ENCODE measurements at regions not wholly inside any gene's neighbourhood (a gene's known extent, or its start where the extent isn't known, plus 50 kb on each side); places are given as distances from the start of the nearest gene placed in this dataset.

- Histone ChIP-seq H3K36me3 (no peaks in the 10 kb centered on the region), H3K9me3 (no peaks in the 10 kb centered on the region), H3K27me3 (peaks cover 0 to 7% of the 10 kb centered on the region in 2 donors), H3K4me1 (no peaks in the 10 kb centered on the region), H3K27ac (no peak overlapping the region), H3K4me3 (no peak overlapping the region)
- intact Hi-C loops (cut with DNase I): no loop called here
- no peak for ATAC-seq
- DNase-seq: no peak
- TF ChIP-seq, protein P1, sequence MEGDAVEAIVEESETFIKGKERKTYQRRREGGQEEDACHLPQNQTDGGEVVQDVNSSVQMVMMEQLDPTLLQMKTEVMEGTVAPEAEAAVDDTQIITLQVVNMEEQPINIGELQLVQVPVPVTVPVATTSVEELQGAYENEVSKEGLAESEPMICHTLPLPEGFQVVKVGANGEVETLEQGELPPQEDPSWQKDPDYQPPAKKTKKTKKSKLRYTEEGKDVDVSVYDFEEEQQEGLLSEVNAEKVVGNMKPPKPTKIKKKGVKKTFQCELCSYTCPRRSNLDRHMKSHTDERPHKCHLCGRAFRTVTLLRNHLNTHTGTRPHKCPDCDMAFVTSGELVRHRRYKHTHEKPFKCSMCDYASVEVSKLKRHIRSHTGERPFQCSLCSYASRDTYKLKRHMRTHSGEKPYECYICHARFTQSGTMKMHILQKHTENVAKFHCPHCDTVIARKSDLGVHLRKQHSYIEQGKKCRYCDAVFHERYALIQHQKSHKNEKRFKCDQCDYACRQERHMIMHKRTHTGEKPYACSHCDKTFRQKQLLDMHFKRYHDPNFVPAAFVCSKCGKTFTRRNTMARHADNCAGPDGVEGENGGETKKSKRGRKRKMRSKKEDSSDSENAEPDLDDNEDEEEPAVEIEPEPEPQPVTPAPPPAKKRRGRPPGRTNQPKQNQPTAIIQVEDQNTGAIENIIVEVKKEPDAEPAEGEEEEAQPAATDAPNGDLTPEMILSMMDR (IDR thresholded peaks at IDR 0.05): no peak
Measured at GRCh38 chr16:56140645-56141044, 50.6 kb upstream of the GNAO1 start.

GRCh38 chr16:56137269-56137668 lies 54.0 kb upstream of the GNAO1 start:
- H3K4me3 ChIP-seq: no peak overlapping the region
- TF ChIP-seq, protein P1 (IDR thresholded peaks at IDR 0.05): no peak
- no peaks in the 10 kb centered on the region for H3K36me3 ChIP-seq
- no peak overlapping the region for H3K27ac ChIP-seq
- ATAC-seq: no peak
- no peaks in the 10 kb centered on the region for H3K4me1 ChIP-seq
- H3K27me3 ChIP-seq: peaks cover 0 to 4% of the 10 kb centered on the region in 2 donors
- intact Hi-C loops (cut with DNase I): no loop called here
- no peaks in the 10 kb centered on the region for H3K9me3 ChIP-seq
- DNase-seq: no peak

DNA sequence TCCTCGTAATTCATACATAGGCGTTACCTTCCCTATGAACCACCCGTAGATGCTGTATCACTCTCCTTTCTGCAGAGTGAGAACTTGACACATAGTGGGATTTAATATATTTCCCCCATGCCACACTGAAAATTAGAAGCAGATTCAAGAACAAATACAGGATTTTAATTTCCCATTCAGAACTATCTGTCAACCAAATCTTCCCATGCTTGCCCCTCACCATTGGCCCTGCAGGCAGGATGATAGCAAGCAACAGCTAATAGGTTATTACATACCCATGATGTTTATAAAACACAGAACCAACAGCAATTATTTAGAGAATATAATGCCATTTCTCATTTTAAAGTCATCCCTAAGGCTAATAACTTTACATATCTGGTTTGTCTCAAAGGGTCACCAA lies 55.0 kb upstream of the GNAO1 start:
- Histone ChIP-seq H3K36me3 (no peaks in the 10 kb centered on the region), H3K27ac (no peak overlapping the region), H3K9me3 (no peaks in the 10 kb centered on the region), H3K4me3 (no peak overlapping the region), H3K27me3 (peaks cover 0 to 4% of the 10 kb centered on the region in 2 donors), H3K4me1 (no peaks in the 10 kb centered on the region)
- TF ChIP-seq, protein P1 (IDR thresholded peaks at IDR 0.05): no peak
- intact Hi-C loops (cut with DNase I): no loop called here
- no peak for DNase-seq
- no peak for ATAC-seq

DNA sequence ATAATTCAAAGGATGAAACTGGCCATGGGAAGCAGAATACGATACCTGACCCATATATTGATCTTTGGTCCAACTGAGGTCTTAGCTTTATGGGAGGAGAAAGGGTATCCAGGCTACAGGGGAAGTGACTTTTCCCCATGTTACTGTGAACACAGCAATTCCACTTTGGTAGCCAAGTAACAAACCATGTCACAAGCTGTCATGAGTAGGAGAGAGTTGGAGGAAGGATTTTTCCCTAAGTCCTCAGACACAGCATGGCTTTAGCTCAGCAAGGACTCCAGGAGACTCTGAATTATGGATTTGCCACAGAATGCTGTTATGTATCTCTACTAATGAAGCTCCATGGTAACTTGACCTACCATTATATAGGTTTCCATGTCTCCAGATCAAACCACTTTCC lies 56.5 kb upstream of the GNAO1 start:
- Histone ChIP-seq H3K9me3 (no peaks in the 10 kb centered on the region), H3K4me3 (no peak overlapping the region), H3K27me3 (peaks cover 0 to 4% of the 10 kb centered on the region in 2 donors), H3K4me1 (no peaks in the 10 kb centered on the region), H3K36me3 (no peaks in the 10 kb centered on the region), H3K27ac (no peak overlapping the region)
- intact Hi-C loops (cut with DNase I): no loop called here
- ATAC-seq (no peak), DNase-seq (no peak)
- TF ChIP-seq, protein P1 (IDR thresholded peaks at IDR 0.05): no peak

- no peak overlapping the region for H3K27ac ChIP-seq
- peaks cover 0 to 6% of the 10 kb centered on the region in 2 donors for H3K27me3 ChIP-seq
- no peaks in the 10 kb centered on the region for H3K9me3 ChIP-seq
- ATAC-seq (no peak), DNase-seq (no peak)
- no peaks in the 10 kb centered on the region for H3K36me3 ChIP-seq
- TF ChIP-seq, protein P1 (IDR thresholded peaks at IDR 0.05): no peak
- intact Hi-C loops (cut with DNase I): no loop called here
- no peaks in the 10 kb centered on the region for H3K4me1 ChIP-seq
- H3K4me3 ChIP-seq: no peak overlapping the region
Measured at GRCh38 chr16:56125922-56126321, 65.4 kb upstream of the GNAO1 start.

All from left lung (tissue), 4 donors.